ENCODE measurements at regions not wholly inside any gene's neighbourhood (a gene's known extent, or its start where the extent isn't known, plus 50 kb on each side); places are given as distances from the start of the nearest gene placed in this dataset.
A peak's percentile ranks its signal among the peaks of the same experiment; 100 is the strongest.

- ATAC-seq = no peak
- no peaks in the 10 kb centered on the region for H3F3A ChIP-seq (ENCODE audit: low read length, unreplicated experiment)
- POLR2A ChIA-PET (ENCODE audit: unreplicated experiment) = no interaction called here
Measured at GRCh38 chr3:88955274-88955673, 152.1 kb upstream of the EPHA3 start.

GRCh38 chr3:88957711-88958439 is 149.5 kb upstream of the EPHA3 start:
- DNase-seq = peak; percentile 82
- Histone ChIP-seq H3K79me2 (ENCODE audit: low read length) (no peaks in the 10 kb centered on the region), H3F3A (ENCODE audit: low read length, unreplicated experiment) (no peaks in the 10 kb centered on the region), H3K4me3 (ENCODE audit: low read length) (0 out of 2 replicates have a peak overlapping the region, but pooled peaks have one; percentile 22), H3K9ac (ENCODE audit: low read length) (peak overlapping the region; percentile 32), H3K4me2 (ENCODE audit: low read length) (peak overlapping the region; percentile 70), H3K36me3 (ENCODE audit: low read depth, low read length) (no peaks in the 10 kb centered on the region), H3K9me3 (ENCODE audit: low read length) (no peaks in the 10 kb centered on the region), H4K20me1 (ENCODE audit: low read length) (no peaks in the 10 kb centered on the region), H3K27ac (ENCODE audit: low read length) (peak overlapping the region; percentile 82), H3K4me1 (ENCODE audit: insufficient read depth, low read length) (peaks cover 44% of the 10 kb centered on the region), H3K27me3 (ENCODE audit: low read length) (peaks cover 6% of the 10 kb centered on the region; the same call in 1 of the 2 replicates), H2AFZ (ENCODE audit: low read length) (0 out of 2 replicates have a peak overlapping the region, but pooled peaks have one; percentile 10), H3K9me2 (replicated peaks; ENCODE audit: low read length) (no peaks in the 10 kb centered on the region)
- intact Hi-C loops (cut with micrococcal nuclease) = no loop called here
- TF ChIP-seq EZH2phosphoT487 (IDR thresholded peaks at IDR 0.05; ENCODE audit: borderline replicate concordance, low read length) = no peak
- TF ChIP-seq CTCF (conservative IDR thresholded peaks at IDR 0.05; ENCODE audit: low read depth, low read length) = no peak
- no peak for TF ChIP-seq EZH2 (IDR thresholded peaks at IDR 0.05; ENCODE audit: low read length, unreplicated experiment)
- CTCF ChIA-PET = no interaction called here
- ATAC-seq = peak; percentile 63
- no TSS peak for BruUV-seq (replicated peaks)
- POLR2A ChIA-PET (ENCODE audit: unreplicated experiment) = interaction anchor here (0.8 kb wide), 1 partner anchor 28 kb away, joined by 4 read pairs; no protein-coding TSS in a partner anchor

More at GRCh38 chr3:88955274-88955673, 152.1 kb upstream of the EPHA3 start:
- Histone ChIP-seq H2AFZ (ENCODE audit: low read length) (no peak overlapping the region), H3K4me2 (ENCODE audit: low read length) (no peak overlapping the region), H3K36me3 (ENCODE audit: low read depth, low read length) (no peaks in the 10 kb centered on the region), H3K9me3 (ENCODE audit: low read length) (no peaks in the 10 kb centered on the region), H3K27me3 (ENCODE audit: low read length) (peaks cover 13% of the 10 kb centered on the region; the same call in 1 of the 2 replicates), H3K9me2 (replicated peaks; ENCODE audit: low read length) (no peaks in the 10 kb centered on the region), H3K9ac (ENCODE audit: low read length) (no peak overlapping the region), H3K4me3 (ENCODE audit: low read length) (no peak overlapping the region), H3K79me2 (ENCODE audit: low read length) (no peaks in the 10 kb centered on the region), H3K4me1 (ENCODE audit: insufficient read depth, low read length) (peaks cover 41% of the 10 kb centered on the region), H4K20me1 (ENCODE audit: low read length) (no peaks in the 10 kb centered on the region), H3K27ac (ENCODE audit: low read length) (no peak overlapping the region)
- intact Hi-C loops (cut with micrococcal nuclease) = no loop called here
- BruUV-seq (replicated peaks) = no TSS peak
- no peak for DNase-seq
- TF ChIP-seq EZH2 (IDR thresholded peaks at IDR 0.05; ENCODE audit: low read length, unreplicated experiment) (no peak), CTCF (conservative IDR thresholded peaks at IDR 0.05; ENCODE audit: low read depth, low read length) (no peak), EZH2phosphoT487 (IDR thresholded peaks at IDR 0.05; ENCODE audit: borderline replicate concordance, low read length) (no peak)
- CTCF ChIA-PET = no interaction called here

GRCh38 chr3:88960019-88960418 is 147.4 kb upstream of the EPHA3 start:
- H3K4me2 ChIP-seq (ENCODE audit: low read length) = peak overlapping the region; percentile 70
- 0 out of 2 replicates have a peak overlapping the region, but pooled peaks have one; percentile 39 for H2AFZ ChIP-seq (ENCODE audit: low read length)
- BruUV-seq (replicated peaks) = no TSS peak
- no peaks in the 10 kb centered on the region for H3K9me2 ChIP-seq (replicated peaks; ENCODE audit: low read length)
- peaks cover 6% of the 10 kb centered on the region; the same call in 1 of the 2 replicates for H3K27me3 ChIP-seq (ENCODE audit: low read length)
- H3K4me3 ChIP-seq (ENCODE audit: low read length) = peak overlapping the region; percentile 27; the same call in 1 of the 2 replicates
- H3K36me3 ChIP-seq (ENCODE audit: low read depth, low read length) = no peaks in the 10 kb centered on the region
- peak overlapping the region; percentile 36 for H3K27ac ChIP-seq (ENCODE audit: low read length)
- peaks cover 44% of the 10 kb centered on the region for H3K4me1 ChIP-seq (ENCODE audit: insufficient read depth, low read length)
- ChIA-PET CTCF (no interaction called here), POLR2A (ENCODE audit: unreplicated experiment) (no interaction called here)
- intact Hi-C loops (cut with micrococcal nuclease) = no loop called here
- H3F3A ChIP-seq (ENCODE audit: low read length, unreplicated experiment) = no peaks in the 10 kb centered on the region
- DNase-seq (peak; percentile 60), ATAC-seq (peak; percentile 58)
- H4K20me1 ChIP-seq (ENCODE audit: low read length) = no peaks in the 10 kb centered on the region
- TF ChIP-seq EZH2 (IDR thresholded peaks at IDR 0.05; ENCODE audit: low read length, unreplicated experiment) (no peak), EZH2phosphoT487 (IDR thresholded peaks at IDR 0.05; ENCODE audit: borderline replicate concordance, low read length) (no peak), CTCF (conservative IDR thresholded peaks at IDR 0.05; ENCODE audit: low read depth, low read length) (no peak)
- no peaks in the 10 kb centered on the region for H3K9me3 ChIP-seq (ENCODE audit: low read length)
- H3K79me2 ChIP-seq (ENCODE audit: low read length) = no peaks in the 10 kb centered on the region
- no peak overlapping the region for H3K9ac ChIP-seq (ENCODE audit: low read length)

Data from PC-3 (cell line).